GM06990 (cell line): ENCODE measurements at regions not wholly inside any gene's neighbourhood (a gene's known extent, or its start where the extent isn't known, plus 50 kb on each side); places are given as distances from the start of the nearest gene placed in this dataset.
"Not testable (repeated sequence)": the region's sequence is repeated elsewhere in the genome, so short reads cannot be mapped to it uniquely, and the experiment has no call there.

Source experiments
- DNase-seq: peaks from one replicate; pipeline ENCODE4 v3.0.0-alpha.2; 2011; ENCODE audit not compliant: insufficient read length; ENCODE audit errors: extremely low read depth
- H3K27me3 ChIP-seq: replicated peaks from 2 replicates; pipeline ENCODE4 v1.6.0; 2011; ENCODE audit warnings: low read length; ENCODE audit not compliant: control insufficient read depth, insufficient read depth
- H3K36me3 ChIP-seq: 2 replicates; pipeline ENCODE4 v1.5.1; 2011; ENCODE audit warnings: low read length; ENCODE audit not compliant: control insufficient read depth, insufficient read depth
- H3K4me3 ChIP-seq: replicated peaks from 2 replicates; pipeline ENCODE4 v1.5.1; 2011; ENCODE audit warnings: low read depth, mild to moderate bottlenecking, control low read depth, low read length
- CTCF ChIP-seq: IDR thresholded peaks from 2 replicates; pipeline ENCODE4 v1.5.1; 2011; ENCODE audit warnings: low read length, control low read depth, mild to moderate bottlenecking, inconsistent platforms; ENCODE audit not compliant: insufficient read depth, poor library complexity, severe bottlenecking

GRCh38 chr16:66245072-66245471, 121.4 kb upstream of the CDH5 start:
- H3K4me3 ChIP-seq: no peak overlapping the region
- no peaks in the 10 kb centered on the region for H3K36me3 ChIP-seq
- no peak for TF ChIP-seq CTCF
- H3K27me3 ChIP-seq: no peaks in the 10 kb centered on the region; the same call in 1 of the 2 replicates
- DNase-seq: no peak

GRCh38 chr16:66242672-66243071, 123.8 kb upstream of the CDH5 start:
- TF ChIP-seq CTCF: no peak
- no peak for DNase-seq
- no peaks in the 10 kb centered on the region for H3K36me3 ChIP-seq
- no peaks in the 10 kb centered on the region; the same call in 1 of the 2 replicates for H3K27me3 ChIP-seq
- H3K4me3 ChIP-seq: no peak overlapping the region

- DNase-seq, H3K27me3 ChIP-seq, H3K36me3 ChIP-seq, H3K4me3 ChIP-seq: not testable (repeated sequence)
Measured at GRCh38 chr16:66242206-66242605, 124.3 kb upstream of the CDH5 start.

- Histone ChIP-seq H3K36me3 (no peaks in the 10 kb centered on the region), H3K27me3 (peaks cover 3% of the 10 kb centered on the region), H3K4me3 (no peak overlapping the region)
- no peak for TF ChIP-seq CTCF
- no peak for DNase-seq
Measured at GRCh38 chr16:66240631-66241395, 125.7 kb upstream of the CDH5 start.

GRCh38 chr16:66240088-66240487, 126.4 kb upstream of the CDH5 start:
- H3K36me3 ChIP-seq: no peaks in the 10 kb centered on the region
- H3K27me3 ChIP-seq: peaks cover 3% of the 10 kb centered on the region
- no peak for DNase-seq
- H3K4me3 ChIP-seq: no peak overlapping the region
- TF ChIP-seq CTCF: no peak

GRCh38 chr16:66238696-66239095, 127.8 kb upstream of the CDH5 start:
- no peak for TF ChIP-seq CTCF
- H3K36me3 ChIP-seq: no peaks in the 10 kb centered on the region
- peaks cover 3% of the 10 kb centered on the region for H3K27me3 ChIP-seq
- H3K4me3 ChIP-seq: no peak overlapping the region
- no peak for DNase-seq
